ENCODE measurements at regions not wholly inside any gene's neighbourhood (a gene's known extent, or its start where the extent isn't known, plus 50 kb on each side); places are given as distances from the start of the nearest gene placed in this dataset.

- Histone ChIP-seq H3K27ac (ENCODE audit: low read length) (no peak overlapping the region), H3K27me3 (ENCODE audit: control insufficient read depth, insufficient read depth, low read length) (peaks cover 2% of the 10 kb centered on the region), H3K9me3 (ENCODE audit: control insufficient read depth, insufficient read depth, low read length) (no peaks in the 10 kb centered on the region), H3K36me3 (ENCODE audit: control insufficient read depth, insufficient read depth, low read length) (no peaks in the 10 kb centered on the region), H3K4me1 (ENCODE audit: control insufficient read depth, insufficient read depth, low read length) (no peaks in the 10 kb centered on the region), H3K4me3 (ENCODE audit: low read length) (no peak overlapping the region)
- Mint-ChIP-seq H3K4me3 (no peak overlapping the region), H3K4me1 (no peaks in the 10 kb centered on the region), H3K27me3 (ENCODE audit: low read depth in 2 of 2) (no peaks in the 10 kb centered on the region), H3K36me3 (no peaks in the 10 kb centered on the region), H3K27ac (no peak overlapping the region), H3K9me3 (no peaks in the 10 kb centered on the region)
- 88% methylated on average over 2 of the region's 5 CpGs for WGBS (ENCODE audit: insufficient coverage)
- no peak for DNase-seq
- intact Hi-C loops (cut with micrococcal nuclease) = no loop called here
- ATAC-seq = no peak
- TF ChIP-seq, protein P1, sequence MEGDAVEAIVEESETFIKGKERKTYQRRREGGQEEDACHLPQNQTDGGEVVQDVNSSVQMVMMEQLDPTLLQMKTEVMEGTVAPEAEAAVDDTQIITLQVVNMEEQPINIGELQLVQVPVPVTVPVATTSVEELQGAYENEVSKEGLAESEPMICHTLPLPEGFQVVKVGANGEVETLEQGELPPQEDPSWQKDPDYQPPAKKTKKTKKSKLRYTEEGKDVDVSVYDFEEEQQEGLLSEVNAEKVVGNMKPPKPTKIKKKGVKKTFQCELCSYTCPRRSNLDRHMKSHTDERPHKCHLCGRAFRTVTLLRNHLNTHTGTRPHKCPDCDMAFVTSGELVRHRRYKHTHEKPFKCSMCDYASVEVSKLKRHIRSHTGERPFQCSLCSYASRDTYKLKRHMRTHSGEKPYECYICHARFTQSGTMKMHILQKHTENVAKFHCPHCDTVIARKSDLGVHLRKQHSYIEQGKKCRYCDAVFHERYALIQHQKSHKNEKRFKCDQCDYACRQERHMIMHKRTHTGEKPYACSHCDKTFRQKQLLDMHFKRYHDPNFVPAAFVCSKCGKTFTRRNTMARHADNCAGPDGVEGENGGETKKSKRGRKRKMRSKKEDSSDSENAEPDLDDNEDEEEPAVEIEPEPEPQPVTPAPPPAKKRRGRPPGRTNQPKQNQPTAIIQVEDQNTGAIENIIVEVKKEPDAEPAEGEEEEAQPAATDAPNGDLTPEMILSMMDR (IDR thresholded peaks at IDR 0.05) = no peak
Measured at GRCh38 chr5:91521785-91522184, 138.7 kb upstream of the ARRDC3 start.

DNA sequence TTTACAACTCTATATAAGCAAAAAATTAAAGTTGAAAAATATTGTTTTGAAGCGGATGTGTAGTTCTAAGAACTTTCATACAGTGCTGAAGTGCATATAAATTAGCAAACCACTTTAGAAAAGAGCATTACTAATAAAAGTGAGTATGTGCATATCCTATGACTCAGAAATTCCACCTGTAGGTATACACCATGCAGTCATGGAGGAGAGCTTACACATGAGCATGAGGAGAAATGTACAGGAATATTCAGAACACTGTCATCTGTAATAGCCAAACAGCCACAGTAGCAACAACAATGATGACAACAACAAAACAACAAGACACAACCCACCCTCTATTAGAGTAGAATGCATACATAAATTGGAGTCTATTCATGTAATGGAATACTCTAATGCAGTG is 138.2 kb upstream of the ARRDC3 start:
- H3K27me3 Mint-ChIP-seq (ENCODE audit: low read depth in 2 of 2) = no peaks in the 10 kb centered on the region
- no peak overlapping the region for H3K4me3 Mint-ChIP-seq
- Histone ChIP-seq H3K9me3 (ENCODE audit: control insufficient read depth, insufficient read depth, low read length) (no peaks in the 10 kb centered on the region), H3K27me3 (ENCODE audit: control insufficient read depth, insufficient read depth, low read length) (peaks cover 2% of the 10 kb centered on the region), H3K36me3 (ENCODE audit: control insufficient read depth, insufficient read depth, low read length) (no peaks in the 10 kb centered on the region), H3K4me3 (ENCODE audit: low read length) (no peak overlapping the region), H3K4me1 (ENCODE audit: control insufficient read depth, insufficient read depth, low read length) (no peaks in the 10 kb centered on the region), H3K27ac (ENCODE audit: low read length) (no peak overlapping the region)
- intact Hi-C loops (cut with micrococcal nuclease) = no loop called here
- H3K27ac Mint-ChIP-seq = no peak overlapping the region
- H3K36me3 Mint-ChIP-seq = no peaks in the 10 kb centered on the region
- TF ChIP-seq, protein P1 (IDR thresholded peaks at IDR 0.05) = no peak
- H3K4me1 Mint-ChIP-seq = no peaks in the 10 kb centered on the region
- no peak for ATAC-seq
- no peaks in the 10 kb centered on the region for H3K9me3 Mint-ChIP-seq
- WGBS (ENCODE audit: insufficient coverage) = no CpG with 5 or more reads among the region's 1 CpG
- DNase-seq = no peak

DNA sequence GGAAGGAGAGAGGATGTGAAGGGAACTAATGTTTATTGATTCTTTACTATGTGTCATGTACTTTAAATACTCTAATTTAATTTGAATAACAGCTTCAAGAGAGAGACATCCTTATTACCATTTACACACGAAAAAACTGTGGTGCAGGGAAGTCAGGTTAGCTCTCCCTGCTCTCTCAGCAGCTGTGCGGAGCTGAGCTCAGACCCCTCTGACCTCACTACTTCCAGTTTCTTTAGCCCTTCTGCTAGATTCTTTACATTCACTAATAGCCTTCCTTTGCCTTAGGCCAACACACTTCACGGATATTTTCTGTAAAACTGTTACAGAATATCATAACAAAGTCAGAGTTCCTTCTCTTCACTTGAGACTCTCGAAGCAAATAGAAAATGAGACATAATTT is 131.3 kb upstream of the ARRDC3 start:
- Histone ChIP-seq H3K9me3 (ENCODE audit: control insufficient read depth, insufficient read depth, low read length) (no peaks in the 10 kb centered on the region), H3K27ac (ENCODE audit: low read length) (no peak overlapping the region), H3K4me3 (ENCODE audit: low read length) (no peak overlapping the region), H3K27me3 (ENCODE audit: control insufficient read depth, insufficient read depth, low read length) (peaks cover 2% of the 10 kb centered on the region), H3K4me1 (ENCODE audit: control insufficient read depth, insufficient read depth, low read length) (no peaks in the 10 kb centered on the region), H3K36me3 (ENCODE audit: control insufficient read depth, insufficient read depth, low read length) (no peaks in the 10 kb centered on the region)
- Mint-ChIP-seq H3K36me3 (no peaks in the 10 kb centered on the region), H3K4me3 (no peak overlapping the region), H3K4me1 (peaks cover 5% of the 10 kb centered on the region in 2 donors), H3K27ac (no peak overlapping the region), H3K9me3 (no peaks in the 10 kb centered on the region), H3K27me3 (ENCODE audit: low read depth in 2 of 2) (peaks cover 0 to 11% of the 10 kb centered on the region in 2 donors)
- ATAC-seq (no peak), DNase-seq (no peak)
- intact Hi-C loops (cut with micrococcal nuclease) = no loop called here
- TF ChIP-seq, protein P1 (IDR thresholded peaks at IDR 0.05) = no peak
- 85% methylated on average over 3 of the region's 4 CpGs for WGBS (ENCODE audit: insufficient coverage)

DNA sequence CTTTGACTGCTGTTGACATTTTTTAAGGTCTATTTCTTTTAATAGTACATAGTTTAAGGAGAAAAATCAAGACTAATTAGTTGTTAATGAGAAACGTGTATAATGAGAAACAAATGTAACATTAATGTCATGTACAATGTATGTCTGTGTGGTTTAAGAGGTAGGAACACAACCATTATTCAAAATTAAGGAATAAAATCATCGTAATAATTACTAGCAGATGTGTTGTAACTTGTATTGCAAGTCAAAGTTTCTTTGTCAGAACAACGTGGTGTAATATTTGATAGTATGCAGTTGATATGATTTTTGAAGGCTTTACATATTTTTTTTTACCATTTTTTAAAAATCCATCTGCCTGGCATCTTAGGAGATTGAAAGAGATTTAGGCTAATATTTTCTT is 120.2 kb upstream of the ARRDC3 start:
- DNase-seq = no peak
- TF ChIP-seq, protein P1 (IDR thresholded peaks at IDR 0.05) = no peak
- no peaks in the 10 kb centered on the region for H3K27me3 Mint-ChIP-seq (ENCODE audit: low read depth in 2 of 2)
- Histone ChIP-seq H3K27me3 (ENCODE audit: control insufficient read depth, insufficient read depth, low read length) (no peaks in the 10 kb centered on the region), H3K9me3 (ENCODE audit: control insufficient read depth, insufficient read depth, low read length) (no peaks in the 10 kb centered on the region), H3K36me3 (ENCODE audit: control insufficient read depth, insufficient read depth, low read length) (no peaks in the 10 kb centered on the region), H3K4me3 (ENCODE audit: low read length) (no peak overlapping the region), H3K27ac (ENCODE audit: low read length) (no peak overlapping the region), H3K4me1 (ENCODE audit: control insufficient read depth, insufficient read depth, low read length) (no peaks in the 10 kb centered on the region)
- intact Hi-C loops (cut with micrococcal nuclease) = no loop called here
- H3K36me3 Mint-ChIP-seq = no peaks in the 10 kb centered on the region
- WGBS (ENCODE audit: insufficient coverage) = no CpG with 5 or more reads among the region's 3 CpGs
- ATAC-seq = no peak
- no peak overlapping the region for H3K27ac Mint-ChIP-seq
- H3K4me3 Mint-ChIP-seq = no peak overlapping the region
- no peaks in the 10 kb centered on the region for H3K4me1 Mint-ChIP-seq
- H3K9me3 Mint-ChIP-seq = no peaks in the 10 kb centered on the region
